NCI-H524 (cell line): ENCODE measurements at regions not wholly inside any gene's neighbourhood (a gene's known extent, or its start where the extent isn't known, plus 50 kb on each side); places are given as distances from the start of the nearest gene placed in this dataset.
A peak's percentile ranks its signal among the peaks of the same experiment; 100 is the strongest.

ENCODE experiments used
- DNase-seq, 2 experiments: peaks; one replicate each; lab custom pipeline; 2025; lab: John Stamatoyannopoulos, UW

GRCh38 chr2:133768256-133768655 is 200.0 kb upstream of the NCKAP5 start:
- no peak for DNase-seq

GRCh38 chr2:133768658-133769435 is 200.6 kb upstream of the NCKAP5 start:
- no peak for DNase-seq

DNA sequence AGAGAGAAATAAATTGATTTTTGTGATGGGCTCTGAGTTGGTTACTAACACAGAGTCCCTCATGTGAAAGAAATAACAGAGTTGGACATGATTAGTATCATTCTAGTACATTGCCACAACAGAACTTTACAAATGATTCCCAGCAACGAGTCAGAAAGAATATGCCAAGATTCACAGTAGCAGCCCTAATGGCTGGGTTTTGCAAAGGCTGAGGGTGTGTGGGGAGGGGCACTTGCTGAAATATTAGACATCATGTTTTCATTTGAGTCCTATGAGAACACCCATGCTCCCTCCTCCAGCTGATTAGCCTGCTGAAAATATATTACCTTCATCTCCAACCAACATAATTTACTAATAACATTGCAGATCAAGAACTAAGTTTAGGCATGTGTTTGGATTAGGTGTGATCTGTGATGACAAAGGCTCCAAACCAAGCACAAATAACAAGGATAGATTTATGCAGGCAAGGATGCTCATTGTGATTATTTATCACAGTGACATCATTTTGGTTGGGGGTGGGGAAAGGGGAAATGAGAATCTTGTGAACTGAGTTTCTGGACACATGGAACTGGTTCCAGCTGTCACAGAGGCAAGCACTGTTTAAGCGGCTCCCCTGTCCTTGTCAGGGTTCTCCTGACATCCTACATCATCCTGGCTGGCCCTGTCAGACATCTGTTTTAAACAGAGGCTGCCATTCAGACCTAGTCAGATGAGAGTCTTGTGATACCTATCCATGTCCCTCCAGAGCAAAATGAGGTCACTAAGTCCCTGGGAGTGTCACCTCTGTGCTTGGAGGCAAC is 205.8 kb upstream of the NCKAP5 start:
- peak in 1 of 2 experiments; percentile 5 for DNase-seq

GRCh38 chr2:133774654-133775015 is 206.4 kb upstream of the NCKAP5 start:
- DNase-seq = no peak

GRCh38 chr2:133776936-133777573 is 208.8 kb upstream of the NCKAP5 start:
- no peak for DNase-seq

- peak; percentile 1 to 43 for DNase-seq
Measured at GRCh38 chr2:133777574-133777960, 209.3 kb upstream of the NCKAP5 start.

- peak; percentile 37 to 79 for DNase-seq
Measured at GRCh38 chr2:133780099-133780996, 212.1 kb upstream of the NCKAP5 start.

- no peak for DNase-seq
Measured at GRCh38 chr2:133780997-133781513, 212.8 kb upstream of the NCKAP5 start.

- no peak for DNase-seq
Measured at GRCh38 chr2:133787207-133787606, 218.9 kb upstream of the NCKAP5 start.

DNA sequence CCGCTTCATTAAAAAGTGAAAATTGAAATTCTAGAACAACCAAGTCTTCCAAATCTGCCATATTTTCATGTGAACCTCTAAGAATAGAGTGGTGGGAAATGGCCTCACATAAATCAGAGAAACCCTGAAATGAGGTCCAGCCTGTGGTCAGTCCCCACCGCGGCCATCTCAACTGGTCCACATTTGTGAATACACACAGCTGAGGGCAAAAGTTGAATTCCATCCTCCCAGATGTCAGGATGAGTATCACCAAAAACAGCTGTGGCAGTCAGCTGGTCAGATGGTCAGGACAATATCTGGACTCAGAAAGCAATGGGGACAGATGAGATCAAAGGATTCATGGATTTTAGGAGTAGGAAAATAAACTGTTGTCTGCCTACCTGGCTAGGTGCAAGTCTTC is 219.4 kb upstream of the NCKAP5 start:
- no peak for DNase-seq

DNA sequence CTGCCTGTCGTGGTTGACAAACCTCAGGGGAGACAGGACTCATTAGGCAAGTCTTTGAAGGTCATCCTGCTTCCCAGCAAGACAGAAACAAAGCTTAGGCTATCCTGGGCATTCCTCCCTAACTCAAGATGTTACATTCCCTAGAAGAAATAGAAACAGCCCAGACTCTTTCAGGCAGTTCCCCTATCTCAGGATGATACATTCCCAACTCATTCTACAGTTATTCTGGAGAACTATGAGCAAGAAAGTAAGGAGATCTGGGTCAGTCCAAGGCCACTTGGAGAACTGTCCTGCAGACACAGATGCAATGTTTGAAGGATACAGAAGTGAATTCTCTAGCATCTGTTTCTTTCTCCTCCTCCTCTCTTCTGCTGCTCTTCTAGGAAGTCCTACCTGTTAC is 220.1 kb upstream of the NCKAP5 start:
- DNase-seq = no peak

DNA sequence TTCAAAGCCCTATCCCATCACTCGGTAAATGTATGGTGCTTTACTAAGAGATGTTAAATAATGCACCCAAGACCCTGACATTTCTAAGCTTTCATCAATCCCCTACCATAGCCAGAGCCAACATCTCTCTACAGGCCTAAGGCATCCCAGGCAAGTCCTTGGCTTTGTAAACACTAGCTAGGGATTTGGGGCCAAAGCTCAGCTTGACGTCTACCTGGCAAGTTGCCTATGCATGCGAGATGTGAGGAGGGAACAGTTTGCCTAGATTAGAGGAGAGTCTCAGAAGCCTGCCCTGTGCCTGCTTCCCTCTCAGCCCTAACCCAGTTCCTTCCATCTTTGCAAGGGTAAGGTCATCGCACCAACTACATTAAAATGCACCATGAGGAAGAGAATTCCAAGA is 221.5 kb upstream of the NCKAP5 start:
- peak; percentile 4 to 50 for DNase-seq

DNA sequence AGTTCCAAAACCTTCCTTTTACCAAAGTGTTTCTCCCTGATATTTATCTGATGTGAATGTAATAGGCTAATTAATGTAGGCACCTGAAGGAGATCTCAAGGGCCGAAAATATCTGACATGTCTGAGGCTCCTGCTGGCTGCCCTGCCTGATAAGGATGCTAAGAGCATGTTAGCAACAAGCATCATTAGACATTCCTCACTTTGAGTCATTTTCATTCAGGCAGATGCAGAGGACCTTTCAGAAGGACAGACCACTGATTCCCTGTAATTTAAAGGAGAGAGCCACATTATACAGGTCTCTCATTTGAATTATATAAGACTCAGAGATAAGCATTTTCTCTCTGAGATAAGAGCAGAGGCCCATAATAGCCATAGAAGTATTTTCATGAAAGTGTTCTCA is 222.4 kb upstream of the NCKAP5 start:
- DNase-seq = no peak

- DNase-seq = no peak
Measured at GRCh38 chr2:133791191-133791590, 222.9 kb upstream of the NCKAP5 start.

- DNase-seq = no peak
Measured at GRCh38 chr2:133792223-133792622, 224.0 kb upstream of the NCKAP5 start.

GRCh38 chr2:133794114-133794513 is 225.9 kb upstream of the NCKAP5 start:
- no peak for DNase-seq

- DNase-seq = peak; percentile 2 to 35
Measured at GRCh38 chr2:133801946-133802345, 233.7 kb upstream of the NCKAP5 start.

DNA sequence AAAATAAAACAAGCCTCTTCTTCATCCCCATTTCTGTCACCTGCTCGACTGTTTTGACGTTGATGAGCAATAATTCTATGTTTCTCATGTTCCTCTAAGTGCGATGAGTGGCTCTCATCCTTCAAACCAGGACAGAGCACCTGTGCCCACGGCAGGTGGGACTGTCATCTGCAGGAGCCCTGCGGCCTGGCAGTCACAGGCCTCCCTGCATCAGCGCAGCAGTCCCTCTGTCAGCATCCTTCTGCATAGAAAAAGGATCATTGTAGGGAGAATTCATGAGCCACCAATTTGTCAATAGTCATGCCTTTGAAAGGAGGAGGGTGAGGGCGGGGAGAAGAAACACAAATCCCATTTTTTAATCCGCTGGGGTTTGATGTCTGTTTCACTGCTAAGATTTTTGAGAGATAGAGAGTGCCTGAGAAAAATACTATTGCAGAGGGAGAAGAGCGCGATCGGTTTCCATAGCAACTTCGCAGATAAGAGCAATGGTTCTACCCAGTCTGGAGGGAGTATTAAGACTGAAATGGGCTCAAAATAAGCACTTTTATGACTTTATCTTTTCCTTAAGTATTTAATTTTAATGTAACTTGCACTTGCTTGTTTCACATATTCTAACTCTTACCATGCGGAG is 234.3 kb upstream of the NCKAP5 start:
- DNase-seq = peak in 1 of 2 experiments; percentile 23

DNA sequence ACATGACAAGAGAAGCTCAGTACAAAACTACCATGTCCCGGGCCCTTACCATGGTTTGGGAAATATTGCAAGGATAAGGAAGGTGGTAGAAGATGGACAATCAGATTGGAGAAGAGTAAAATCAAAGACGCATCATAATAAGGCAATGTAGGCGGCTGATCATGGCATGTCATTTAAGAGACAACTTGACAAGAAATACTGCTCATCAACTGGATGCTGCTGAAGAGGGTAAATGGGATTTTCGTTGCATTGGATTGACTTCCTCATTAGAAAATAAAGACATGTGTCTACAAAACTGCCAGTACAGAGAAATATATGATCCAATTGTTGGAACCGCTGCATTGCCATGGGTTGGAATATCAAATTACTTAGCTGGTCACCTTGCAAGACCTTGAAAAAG is 238.3 kb upstream of the NCKAP5 start:
- DNase-seq = no peak

DNA sequence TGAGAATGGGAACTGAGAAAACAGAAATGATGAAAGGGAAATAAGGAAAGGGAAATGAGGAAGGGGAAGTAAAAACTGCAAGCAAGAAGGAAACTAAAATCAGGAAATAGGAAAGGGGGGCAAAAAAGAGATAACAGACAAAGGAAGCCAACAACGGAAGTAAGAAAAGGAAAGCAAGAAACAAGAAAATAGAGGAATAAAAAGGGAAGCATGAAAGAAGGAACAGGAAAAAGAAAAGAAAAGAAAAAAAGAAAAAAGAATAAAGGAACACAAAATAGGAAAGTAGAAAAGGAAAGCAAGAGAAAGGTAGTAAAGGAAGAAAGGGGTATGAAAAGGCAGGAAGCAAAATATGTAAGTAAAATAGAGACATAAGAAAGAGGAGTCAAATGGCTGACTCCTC is 241.2 kb upstream of the NCKAP5 start:
- DNase-seq = no peak

DNA sequence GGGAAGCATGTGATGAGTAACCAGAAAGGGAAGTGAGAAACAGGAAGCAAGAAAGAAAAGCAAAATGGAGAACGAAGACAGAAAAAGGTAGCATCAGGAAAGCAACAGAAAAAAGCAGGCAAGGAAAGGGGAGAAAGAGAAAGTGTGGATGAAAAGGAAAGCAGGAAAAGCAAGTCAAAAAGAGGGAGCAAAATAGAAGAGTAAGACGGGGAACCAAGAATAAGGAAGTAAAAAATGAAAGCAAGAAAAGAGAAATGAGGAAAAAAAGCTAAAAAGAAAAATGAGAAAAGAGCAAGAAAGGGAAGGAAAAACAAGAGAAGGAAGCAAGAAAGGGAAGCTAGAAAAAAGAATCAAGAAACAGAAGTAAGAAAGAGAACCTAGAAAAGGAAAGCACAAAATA is 242.3 kb upstream of the NCKAP5 start:
- DNase-seq = no peak
